ENCODE measurements at regions not wholly inside any gene's neighbourhood (a gene's known extent, or its start where the extent isn't known, plus 50 kb on each side); places are given as distances from the start of the nearest gene placed in this dataset.

GRCh38 chr1:60636946-60637345 is 445.4 kb upstream of the NFIA start:
- H3K36me3 ChIP-seq (ENCODE audit: insufficient read depth, insufficient read length, low read length), result no peaks in the 10 kb centered on the region
- no peaks in the 10 kb centered on the region for H3K27me3 ChIP-seq (ENCODE audit: insufficient read depth, insufficient read length)
- H3K9ac ChIP-seq (ENCODE audit: insufficient read length, low read depth), result no peak overlapping the region
- no peak for DNase-seq (ENCODE audit: low read depth, low spot score)
- TF ChIP-seq SUZ12 (IDR thresholded peaks at IDR 0.05; ENCODE audit: extremely low read depth, insufficient read depth, insufficient read length) (no peak), ZNF274 (IDR thresholded peaks at IDR 0.05; ENCODE audit: low read depth, low read length) (no peak), YY1 (IDR thresholded peaks at IDR 0.05; ENCODE audit: insufficient read depth, insufficient read length) (no peak)
- no peaks in the 10 kb centered on the region for H3K4me1 ChIP-seq (ENCODE audit: insufficient read depth, insufficient read length)
- H3K4me3 ChIP-seq (ENCODE audit: insufficient read length, low read depth), result no peak overlapping the region
- no peaks in the 10 kb centered on the region for H3K9me3 ChIP-seq (ENCODE audit: insufficient read depth, low read length)

GRCh38 chr1:60634106-60634505 is 448.3 kb upstream of the NFIA start:
- Histone ChIP-seq H3K9ac (ENCODE audit: insufficient read length, low read depth) (no peak overlapping the region), H3K4me3 (ENCODE audit: insufficient read length, low read depth) (no peak overlapping the region), H3K27me3 (ENCODE audit: insufficient read depth, insufficient read length) (no peaks in the 10 kb centered on the region), H3K9me3 (ENCODE audit: insufficient read depth, low read length) (no peaks in the 10 kb centered on the region), H3K36me3 (ENCODE audit: insufficient read depth, insufficient read length, low read length) (no peaks in the 10 kb centered on the region), H3K4me1 (ENCODE audit: insufficient read depth, insufficient read length) (no peaks in the 10 kb centered on the region)
- TF ChIP-seq YY1 (IDR thresholded peaks at IDR 0.05; ENCODE audit: insufficient read depth, insufficient read length), result no peak
- no peak for TF ChIP-seq SUZ12 (IDR thresholded peaks at IDR 0.05; ENCODE audit: extremely low read depth, insufficient read depth, insufficient read length)
- no peak for TF ChIP-seq ZNF274 (IDR thresholded peaks at IDR 0.05; ENCODE audit: low read depth, low read length)
- DNase-seq (ENCODE audit: low read depth, low spot score), result no peak

DNA sequence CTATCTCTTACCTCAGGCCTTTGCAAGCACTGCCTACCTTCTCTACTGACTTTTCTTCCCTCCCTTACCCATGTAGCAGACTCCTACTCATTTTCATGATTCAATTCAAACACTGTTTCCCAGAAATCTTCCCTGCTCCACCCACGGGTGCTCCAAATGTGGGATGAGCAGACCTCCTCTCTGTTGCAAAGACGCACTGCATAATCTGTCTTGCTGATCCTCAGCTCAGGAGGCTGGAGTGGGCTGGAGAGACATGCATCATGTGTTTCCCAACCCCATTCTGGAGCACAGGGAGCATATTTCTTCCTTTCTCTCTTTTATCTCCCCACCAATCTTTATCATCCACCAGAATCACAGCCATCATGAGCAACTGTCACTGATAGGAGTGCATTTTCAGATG is 459.9 kb upstream of the NFIA start:
- Histone ChIP-seq H3K4me3 (ENCODE audit: insufficient read length, low read depth) (no peak overlapping the region), H3K27me3 (ENCODE audit: insufficient read depth, insufficient read length) (no peaks in the 10 kb centered on the region), H3K36me3 (ENCODE audit: insufficient read depth, insufficient read length, low read length) (no peaks in the 10 kb centered on the region), H3K9me3 (ENCODE audit: insufficient read depth, low read length) (no peaks in the 10 kb centered on the region), H3K9ac (ENCODE audit: insufficient read length, low read depth) (no peak overlapping the region), H3K4me1 (ENCODE audit: insufficient read depth, insufficient read length) (no peaks in the 10 kb centered on the region)
- DNase-seq (ENCODE audit: low read depth, low spot score), result no peak
- TF ChIP-seq YY1 (IDR thresholded peaks at IDR 0.05; ENCODE audit: insufficient read depth, insufficient read length), result no peak
- no peak for TF ChIP-seq SUZ12 (IDR thresholded peaks at IDR 0.05; ENCODE audit: extremely low read depth, insufficient read depth, insufficient read length)
- TF ChIP-seq ZNF274 (IDR thresholded peaks at IDR 0.05; ENCODE audit: low read depth, low read length), result no peak

- Histone ChIP-seq H3K36me3 (ENCODE audit: insufficient read depth, insufficient read length, low read length) (no peaks in the 10 kb centered on the region), H3K9ac (ENCODE audit: insufficient read length, low read depth) (no peak overlapping the region), H3K9me3 (ENCODE audit: insufficient read depth, low read length) (no peaks in the 10 kb centered on the region), H3K27me3 (ENCODE audit: insufficient read depth, insufficient read length) (no peaks in the 10 kb centered on the region), H3K4me1 (ENCODE audit: insufficient read depth, insufficient read length) (no peaks in the 10 kb centered on the region), H3K4me3 (ENCODE audit: insufficient read length, low read depth) (no peak overlapping the region)
- TF ChIP-seq ZNF274 (IDR thresholded peaks at IDR 0.05; ENCODE audit: low read depth, low read length), result no peak
- TF ChIP-seq YY1 (IDR thresholded peaks at IDR 0.05; ENCODE audit: insufficient read depth, insufficient read length), result no peak
- TF ChIP-seq SUZ12 (IDR thresholded peaks at IDR 0.05; ENCODE audit: extremely low read depth, insufficient read depth, insufficient read length), result no peak
- no peak for DNase-seq (ENCODE audit: low read depth, low spot score)
These were observed 461.0 kb upstream of the NFIA start for GRCh38 chr1:60621368-60621851.

DNA sequence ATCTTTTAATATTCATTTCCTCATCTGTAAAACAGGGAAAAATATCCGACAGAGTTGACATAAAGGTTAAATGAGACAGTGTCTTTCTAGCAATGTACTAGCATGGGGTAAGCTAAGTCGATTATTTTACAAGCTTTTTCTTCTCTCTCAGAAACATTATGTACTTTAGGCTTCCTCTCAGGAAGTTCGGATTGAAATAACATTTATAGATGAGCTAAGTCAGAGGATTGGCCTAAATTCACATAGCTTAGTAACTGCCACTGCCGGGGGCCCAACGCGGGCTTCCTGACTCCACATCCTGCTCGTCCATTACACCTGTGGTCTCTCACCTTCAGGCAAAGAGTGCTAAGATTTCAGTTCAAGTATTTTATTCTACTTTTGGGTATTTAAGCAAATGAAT is 462.3 kb upstream of the NFIA start:
- H3K4me3 ChIP-seq (ENCODE audit: insufficient read length, low read depth), result no peak overlapping the region
- no peaks in the 10 kb centered on the region for H3K4me1 ChIP-seq (ENCODE audit: insufficient read depth, insufficient read length)
- H3K27me3 ChIP-seq (ENCODE audit: insufficient read depth, insufficient read length), result no peaks in the 10 kb centered on the region
- no peaks in the 10 kb centered on the region for H3K9me3 ChIP-seq (ENCODE audit: insufficient read depth, low read length)
- no peak for TF ChIP-seq ZNF274 (IDR thresholded peaks at IDR 0.05; ENCODE audit: low read depth, low read length)
- no peak for TF ChIP-seq YY1 (IDR thresholded peaks at IDR 0.05; ENCODE audit: insufficient read depth, insufficient read length)
- no peak for TF ChIP-seq SUZ12 (IDR thresholded peaks at IDR 0.05; ENCODE audit: extremely low read depth, insufficient read depth, insufficient read length)
- H3K9ac ChIP-seq (ENCODE audit: insufficient read length, low read depth), result no peak overlapping the region
- DNase-seq (ENCODE audit: low read depth, low spot score), result no peak
- no peaks in the 10 kb centered on the region for H3K36me3 ChIP-seq (ENCODE audit: insufficient read depth, insufficient read length, low read length)

GRCh38 chr1:60619581-60619980 is 462.8 kb upstream of the NFIA start:
- TF ChIP-seq YY1 (IDR thresholded peaks at IDR 0.05; ENCODE audit: insufficient read depth, insufficient read length), result no peak
- TF ChIP-seq ZNF274 (IDR thresholded peaks at IDR 0.05; ENCODE audit: low read depth, low read length), result no peak
- no peak for TF ChIP-seq SUZ12 (IDR thresholded peaks at IDR 0.05; ENCODE audit: extremely low read depth, insufficient read depth, insufficient read length)

DNA sequence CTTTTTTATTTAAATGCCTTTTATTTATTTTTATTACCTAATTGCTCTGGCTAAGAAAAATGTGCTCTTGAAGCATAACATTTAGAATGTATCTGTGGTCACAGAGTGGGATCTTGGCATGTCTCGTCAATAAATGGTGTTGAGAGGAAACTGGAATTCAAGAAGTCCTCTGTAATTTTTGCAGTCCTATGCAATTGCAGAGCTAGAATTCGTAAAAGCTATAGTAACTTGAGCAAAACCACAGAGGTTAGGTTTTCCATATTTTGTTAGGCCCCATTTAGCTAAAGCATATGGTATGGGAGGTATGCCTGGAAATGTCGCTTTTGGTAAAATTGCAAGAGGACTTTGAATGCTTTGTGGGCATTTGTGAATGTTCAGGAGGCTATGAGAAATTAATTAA is 466.7 kb upstream of the NFIA start:
- no peak for DNase-seq (ENCODE audit: low read depth, low spot score)
- Histone ChIP-seq H3K4me1 (ENCODE audit: insufficient read depth, insufficient read length) (no peaks in the 10 kb centered on the region), H3K27me3 (ENCODE audit: insufficient read depth, insufficient read length) (no peaks in the 10 kb centered on the region), H3K4me3 (ENCODE audit: insufficient read length, low read depth) (no peak overlapping the region), H3K36me3 (ENCODE audit: insufficient read depth, insufficient read length, low read length) (no peaks in the 10 kb centered on the region), H3K9ac (ENCODE audit: insufficient read length, low read depth) (no peak overlapping the region), H3K9me3 (ENCODE audit: insufficient read depth, low read length) (no peaks in the 10 kb centered on the region)
- TF ChIP-seq ZNF274 (IDR thresholded peaks at IDR 0.05; ENCODE audit: low read depth, low read length) (no peak), YY1 (IDR thresholded peaks at IDR 0.05; ENCODE audit: insufficient read depth, insufficient read length) (no peak), SUZ12 (IDR thresholded peaks at IDR 0.05; ENCODE audit: extremely low read depth, insufficient read depth, insufficient read length) (no peak)

More at GRCh38 chr1:60619581-60619980, 462.8 kb upstream of the NFIA start:
- Histone ChIP-seq H3K9me3 (ENCODE audit: insufficient read depth, low read length) (no peaks in the 10 kb centered on the region), H3K4me1 (ENCODE audit: insufficient read depth, insufficient read length) (no peaks in the 10 kb centered on the region), H3K4me3 (ENCODE audit: insufficient read length, low read depth) (no peak overlapping the region), H3K27me3 (ENCODE audit: insufficient read depth, insufficient read length) (no peaks in the 10 kb centered on the region), H3K36me3 (ENCODE audit: insufficient read depth, insufficient read length, low read length) (no peaks in the 10 kb centered on the region), H3K9ac (ENCODE audit: insufficient read length, low read depth) (no peak overlapping the region)
- DNase-seq (ENCODE audit: low read depth, low spot score), result no peak
